OCI-LY7 (cell line): ENCODE measurements at regions not wholly inside any gene's neighbourhood (a gene's known extent, or its start where the extent isn't known, plus 50 kb on each side); places are given as distances from the start of the nearest gene placed in this dataset.

Source experiments
- BruUV-seq: library from RNA; stranded (reverse); fragments of 400-500 nt; replicated peaks from 2 replicates; lab custom pipeline; 2021; lab: Mats Ljungman, UMichigan
- CTCF ChIA-PET: fragments of 300-600 bp; sonication (Branson Sonifier 250); formaldehyde crosslinking; loops from one replicate; lab custom pipeline; 2022; ENCODE audit warnings: antibody characterized with exemption; ENCODE audit not compliant: unreplicated experiment; lab: Charles Lee
- POLR2A ChIA-PET: fragments of 300-600 bp; sonication (Branson Sonifier 250); formaldehyde crosslinking; loops from one replicate; lab custom pipeline; 2022; ENCODE audit warnings: antibody characterized with exemption; lab: Charles Lee
- DNase-seq: peaks from one replicate; pipeline ENCODE4 v3.0.0-alpha.2; 2015; ENCODE audit warnings: low spot score
- H2AFZ ChIP-seq: fragments of 200-600 bp; sonication (generic), shearing (Covaris generic); 2 replicates; pipeline ENCODE4 v1.6.1; 2014; ENCODE audit warnings: mild to moderate bottlenecking, antibody characterized with exemption, low read length, moderate library complexity
- H3K27ac ChIP-seq: fragments of 200-600 bp; sonication (generic); 2 replicates; pipeline ENCODE4 v1.5.1; 2014; ENCODE audit warnings: mixed run types, low read depth, mild to moderate bottlenecking, moderate library complexity, low read length, inconsistent platforms; ENCODE audit not compliant: poor library complexity, severe bottlenecking
- H3K36me3 ChIP-seq: fragments of 200-600 bp; sonication (generic); 2 replicates; pipeline ENCODE4 v1.6.1; 2014; ENCODE audit warnings: mild to moderate bottlenecking, antibody characterized with exemption, low read length, moderate library complexity, mixed read lengths; ENCODE audit not compliant: insufficient read depth
- H3K4me1 ChIP-seq: fragments of 200-600 bp; sonication (generic); 2 replicates; pipeline ENCODE4 v1.5.1; 2014; ENCODE audit warnings: mild to moderate bottlenecking, low read length; ENCODE audit not compliant: insufficient read depth, poor library complexity, severe bottlenecking
- H3K4me2 ChIP-seq: fragments of 200-600 bp; sonication (generic); 2 replicates; pipeline ENCODE4 v1.6.1; 2014; ENCODE audit warnings: mild to moderate bottlenecking, low read length
- H3K4me3 ChIP-seq: fragments of 200-600 bp; sonication (generic); 2 replicates; pipeline ENCODE4 v1.5.1; 2014; ENCODE audit warnings: mild to moderate bottlenecking, low read depth, low read length; ENCODE audit not compliant: poor library complexity, severe bottlenecking
- H3K79me2 ChIP-seq: fragments of 200-600 bp; sonication (generic); 2 replicates; pipeline ENCODE4 v1.6.1; 2016; ENCODE audit warnings: low read depth, mild to moderate bottlenecking, low read length, moderate library complexity, mixed read lengths; ENCODE audit not compliant: insufficient read depth
- H3K9me2 ChIP-seq: fragments of 200-600 bp; sonication (generic); 2 replicates; pipeline ENCODE4 v1.6.1; 2016; ENCODE audit warnings: mild to moderate bottlenecking, low read length, mixed read lengths; ENCODE audit not compliant: insufficient read depth
- H3K9me3 ChIP-seq: fragments of 200-600 bp; sonication (generic); 2 replicates; pipeline ENCODE4 v1.6.1; 2014; ENCODE audit warnings: mild to moderate bottlenecking, mixed run types, low read length, mixed read lengths
- H4K20me1 ChIP-seq: fragments of 200-600 bp; sonication (generic); 2 replicates; pipeline ENCODE4 v1.6.1; 2014; ENCODE audit warnings: mild to moderate bottlenecking, antibody characterized with exemption, low read length, moderate library complexity, mixed read lengths; ENCODE audit not compliant: insufficient read depth
- EZH2phosphoT487 ChIP-seq: fragments of 200-600 bp; sonication (generic); IDR thresholded peaks from 2 replicates; pipeline ENCODE4 v1.6.1; 2018; ENCODE audit warnings: low read depth, borderline replicate concordance, mild to moderate bottlenecking, mixed run types, antibody characterized with exemption, low read length, moderate library complexity, mixed read lengths
- intact Hi-C: fragments of 100-400 bp; cut with micrococcal nuclease; formaldehyde crosslinking; loops from one replicate; pipeline ENCODE4 v1.10.0; 2022; ENCODE audit not compliant: unreplicated experiment
- TF ChIP-seq, protein P1 (sequence below): fragments of 200-600 bp; sonication (generic); conservative IDR thresholded peaks from 2 replicates; pipeline ENCODE4 v1.5.1; 2014; ENCODE audit warnings: mild to moderate bottlenecking, antibody characterized with exemption, low read length, moderate library complexity, mixed read lengths

DNA sequence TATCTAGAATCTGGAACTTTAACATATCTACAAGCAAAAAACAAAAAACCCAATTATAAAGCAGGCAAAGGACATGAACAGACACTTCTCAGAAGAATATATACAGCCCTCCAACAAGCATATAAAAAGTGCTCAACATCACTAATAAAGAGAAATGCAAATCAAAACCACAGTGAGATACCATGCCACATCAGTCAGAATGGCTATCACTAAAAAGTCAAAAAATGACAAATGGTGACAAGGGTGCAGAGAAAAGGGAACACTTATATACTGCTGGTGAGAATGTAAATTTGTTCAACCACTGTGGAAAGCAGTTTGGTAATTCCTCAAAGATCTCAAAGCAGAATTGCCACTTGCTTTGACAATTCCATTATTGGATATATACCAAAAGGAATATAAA is 215.0 kb upstream of the EYS start:
- intact Hi-C loops, result no loop called here
- Histone ChIP-seq H3K36me3 (no peaks in the 10 kb centered on the region), H3K4me1 (no peaks in the 10 kb centered on the region), H3K4me3 (no peak overlapping the region), H3K9me3 (no peaks in the 10 kb centered on the region), H4K20me1 (no peaks in the 10 kb centered on the region), H3K27ac (no peak overlapping the region), H3K4me2 (no peak overlapping the region), H3K79me2 (no peaks in the 10 kb centered on the region), H2AFZ (no peak overlapping the region), H3K9me2 (no peaks in the 10 kb centered on the region)
- no peak for DNase-seq
- TF ChIP-seq, protein P1, sequence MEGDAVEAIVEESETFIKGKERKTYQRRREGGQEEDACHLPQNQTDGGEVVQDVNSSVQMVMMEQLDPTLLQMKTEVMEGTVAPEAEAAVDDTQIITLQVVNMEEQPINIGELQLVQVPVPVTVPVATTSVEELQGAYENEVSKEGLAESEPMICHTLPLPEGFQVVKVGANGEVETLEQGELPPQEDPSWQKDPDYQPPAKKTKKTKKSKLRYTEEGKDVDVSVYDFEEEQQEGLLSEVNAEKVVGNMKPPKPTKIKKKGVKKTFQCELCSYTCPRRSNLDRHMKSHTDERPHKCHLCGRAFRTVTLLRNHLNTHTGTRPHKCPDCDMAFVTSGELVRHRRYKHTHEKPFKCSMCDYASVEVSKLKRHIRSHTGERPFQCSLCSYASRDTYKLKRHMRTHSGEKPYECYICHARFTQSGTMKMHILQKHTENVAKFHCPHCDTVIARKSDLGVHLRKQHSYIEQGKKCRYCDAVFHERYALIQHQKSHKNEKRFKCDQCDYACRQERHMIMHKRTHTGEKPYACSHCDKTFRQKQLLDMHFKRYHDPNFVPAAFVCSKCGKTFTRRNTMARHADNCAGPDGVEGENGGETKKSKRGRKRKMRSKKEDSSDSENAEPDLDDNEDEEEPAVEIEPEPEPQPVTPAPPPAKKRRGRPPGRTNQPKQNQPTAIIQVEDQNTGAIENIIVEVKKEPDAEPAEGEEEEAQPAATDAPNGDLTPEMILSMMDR, result no peak
- no peak for TF ChIP-seq EZH2phosphoT487
- no TSS peak for BruUV-seq
- ChIA-PET POLR2A (no interaction called here), CTCF (no interaction called here)

DNA sequence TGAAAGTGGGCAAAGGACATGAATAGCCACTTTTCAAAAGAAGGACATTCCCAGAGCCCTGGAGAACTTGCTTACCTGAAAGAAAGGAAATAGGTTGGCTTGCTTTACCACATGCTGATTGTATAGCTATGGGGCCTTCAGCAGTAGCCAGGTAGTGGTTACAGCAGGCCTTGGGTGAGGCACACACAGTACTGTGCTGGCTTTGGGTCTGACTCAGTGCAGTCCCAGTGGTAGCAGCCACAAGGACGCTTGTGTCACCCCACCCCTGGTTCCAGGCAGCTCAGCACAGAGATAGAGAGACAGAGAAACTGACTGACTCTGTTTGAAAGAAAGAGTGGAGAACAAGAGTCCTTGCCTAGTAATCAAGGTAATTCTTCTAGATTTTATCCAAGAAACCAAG is 201.0 kb upstream of the EYS start:
- Histone ChIP-seq H3K4me2 (no peak overlapping the region), H3K4me3 (no peak overlapping the region), H3K9me2 (no peaks in the 10 kb centered on the region), H3K36me3 (no peaks in the 10 kb centered on the region), H3K4me1 (no peaks in the 10 kb centered on the region), H3K27ac (no peak overlapping the region), H3K79me2 (no peaks in the 10 kb centered on the region), H4K20me1 (no peaks in the 10 kb centered on the region), H3K9me3 (no peaks in the 10 kb centered on the region; the same call in 1 of the 2 replicates), H2AFZ (no peak overlapping the region)
- POLR2A ChIA-PET, result no interaction called here
- DNase-seq, result no peak
- no TSS peak for BruUV-seq
- CTCF ChIA-PET, result no interaction called here
- intact Hi-C loops, result no loop called here
- TF ChIP-seq EZH2phosphoT487, result no peak
- TF ChIP-seq, protein P1, result no peak

DNA sequence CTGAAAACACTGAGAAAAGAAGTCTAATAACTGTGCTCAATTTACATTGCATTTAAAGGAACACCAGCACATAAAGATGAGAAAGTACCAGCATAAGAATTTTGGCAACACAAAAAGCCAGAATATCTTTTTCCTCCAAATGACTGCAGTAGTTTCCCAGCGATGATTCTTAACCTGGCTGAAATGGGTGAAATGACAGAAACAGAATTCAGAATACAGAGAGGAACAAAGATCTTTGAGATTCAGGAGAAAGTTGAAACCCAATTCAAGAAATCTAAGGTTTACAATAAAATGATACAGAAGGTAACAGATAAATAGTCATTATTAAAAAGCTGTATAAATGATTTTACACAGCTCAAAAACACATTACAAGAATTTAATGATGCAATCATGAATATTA is 197.0 kb upstream of the EYS start:
- Histone ChIP-seq H3K36me3 (no peaks in the 10 kb centered on the region), H3K4me1 (no peaks in the 10 kb centered on the region), H3K4me2 (no peak overlapping the region), H3K79me2 (no peaks in the 10 kb centered on the region), H3K9me3 (no peaks in the 10 kb centered on the region), H3K4me3 (no peak overlapping the region), H2AFZ (no peak overlapping the region), H4K20me1 (no peaks in the 10 kb centered on the region), H3K9me2 (no peaks in the 10 kb centered on the region), H3K27ac (no peak overlapping the region)
- intact Hi-C loops, result no loop called here
- no peak for DNase-seq
- ChIA-PET POLR2A (interaction anchor here (0.6 kb wide), 1 partner anchor 12 kb away, joined by 3 read pairs; no protein-coding TSS in a partner anchor), CTCF (no interaction called here)
- BruUV-seq, result no TSS peak
- no peak for TF ChIP-seq EZH2phosphoT487
- TF ChIP-seq, protein P1, result no peak
